Astrocyte (in vitro differentiated cells and primary cell): ENCODE measurements at regions not wholly inside any gene's neighbourhood (a gene's known extent, or its start where the extent isn't known, plus 50 kb on each side); places are given as distances from the start of the nearest gene placed in this dataset.

Source experiments
- EZH2 ChIP-seq: IDR thresholded peaks from 2 replicates; pipeline ENCODE4 v1.6.1; 2012; ENCODE audit warnings: mild to moderate bottlenecking, low read length, inconsistent platforms; ENCODE audit not compliant: insufficient read depth
- TF ChIP-seq, protein P1 (sequence below): IDR thresholded peaks from 2 replicates; pipeline ENCODE4 v1.5.1; 2011; ENCODE audit warnings: low read depth, mild to moderate bottlenecking, inconsistent platforms, low read length, moderate library complexity; ENCODE audit not compliant: insufficient read depth

DNA sequence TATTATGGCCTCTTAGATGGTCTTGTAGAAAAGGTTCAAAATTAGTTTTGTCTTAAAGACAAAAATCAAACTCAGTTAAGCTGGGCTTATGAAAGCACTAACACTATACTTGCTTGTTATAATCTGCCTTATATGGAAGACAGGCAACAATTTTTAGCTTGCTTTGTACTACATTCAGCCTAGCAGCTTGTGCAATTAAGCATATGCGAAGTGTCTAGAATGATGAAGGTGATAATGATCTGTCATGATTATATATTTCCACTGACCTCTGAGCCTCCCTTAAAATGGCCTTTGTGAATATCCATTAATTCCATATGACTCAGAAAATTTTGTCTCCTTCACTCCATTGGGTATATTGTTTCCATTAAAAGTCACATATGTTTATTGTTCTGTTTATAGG, 834.9 kb downstream of the OLFM4 start:
- TF ChIP-seq EZH2 = no peak
- TF ChIP-seq, protein P1, sequence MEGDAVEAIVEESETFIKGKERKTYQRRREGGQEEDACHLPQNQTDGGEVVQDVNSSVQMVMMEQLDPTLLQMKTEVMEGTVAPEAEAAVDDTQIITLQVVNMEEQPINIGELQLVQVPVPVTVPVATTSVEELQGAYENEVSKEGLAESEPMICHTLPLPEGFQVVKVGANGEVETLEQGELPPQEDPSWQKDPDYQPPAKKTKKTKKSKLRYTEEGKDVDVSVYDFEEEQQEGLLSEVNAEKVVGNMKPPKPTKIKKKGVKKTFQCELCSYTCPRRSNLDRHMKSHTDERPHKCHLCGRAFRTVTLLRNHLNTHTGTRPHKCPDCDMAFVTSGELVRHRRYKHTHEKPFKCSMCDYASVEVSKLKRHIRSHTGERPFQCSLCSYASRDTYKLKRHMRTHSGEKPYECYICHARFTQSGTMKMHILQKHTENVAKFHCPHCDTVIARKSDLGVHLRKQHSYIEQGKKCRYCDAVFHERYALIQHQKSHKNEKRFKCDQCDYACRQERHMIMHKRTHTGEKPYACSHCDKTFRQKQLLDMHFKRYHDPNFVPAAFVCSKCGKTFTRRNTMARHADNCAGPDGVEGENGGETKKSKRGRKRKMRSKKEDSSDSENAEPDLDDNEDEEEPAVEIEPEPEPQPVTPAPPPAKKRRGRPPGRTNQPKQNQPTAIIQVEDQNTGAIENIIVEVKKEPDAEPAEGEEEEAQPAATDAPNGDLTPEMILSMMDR = no peak
